NCI-H82 treated with DMSO at 0.1 percent for 48 hours (cell line): ENCODE measurements at regions not wholly inside any gene's neighbourhood (a gene's known extent, or its start where the extent isn't known, plus 50 kb on each side); places are given as distances from the start of the nearest gene placed in this dataset.

Experiments used
- DNase-seq: peaks from one replicate; lab custom pipeline; 2025; ENCODE audit not compliant: unreplicated experiment; lab: John Stamatoyannopoulos, UW

DNA sequence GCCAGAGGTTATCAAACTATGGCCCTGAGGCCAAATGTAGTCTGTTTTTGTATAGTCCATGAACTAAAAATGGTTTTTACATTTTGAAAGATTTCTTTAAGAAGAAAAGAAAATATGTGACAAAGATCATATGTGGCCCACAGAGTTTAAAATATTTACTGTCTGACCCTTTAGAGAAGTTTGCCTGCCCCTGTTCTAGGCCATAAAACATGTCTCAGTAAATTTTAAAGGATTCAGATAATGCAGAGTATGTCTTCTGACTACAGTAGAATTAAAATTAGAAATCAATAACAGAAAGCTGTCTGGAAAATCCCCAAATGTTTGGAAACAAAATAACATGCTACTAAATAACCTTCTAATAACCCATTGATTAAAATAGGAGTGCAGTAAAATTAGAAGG lies 86.3 kb downstream of the KCNRG start:
- DNase-seq: no peak

DNA sequence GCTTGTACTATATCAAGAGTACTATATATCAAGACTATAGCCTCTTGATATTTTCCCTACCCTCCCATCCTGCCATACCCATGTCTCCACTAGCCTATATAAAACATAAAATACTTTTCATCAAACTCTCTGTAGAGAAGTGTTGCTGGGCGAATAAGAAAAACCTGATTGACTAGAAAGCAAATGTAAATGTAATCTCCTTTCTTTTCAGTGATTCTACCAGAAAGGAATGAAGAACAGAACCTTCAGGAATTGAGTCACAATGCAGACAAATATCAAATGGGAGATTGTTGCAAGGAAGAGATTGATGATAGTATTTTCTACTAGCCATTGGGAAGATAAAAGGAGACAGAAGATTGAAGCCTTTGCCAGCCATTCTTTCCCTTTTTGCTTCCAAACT lies 89.2 kb downstream of the KCNRG start:
- no peak for DNase-seq

DNA sequence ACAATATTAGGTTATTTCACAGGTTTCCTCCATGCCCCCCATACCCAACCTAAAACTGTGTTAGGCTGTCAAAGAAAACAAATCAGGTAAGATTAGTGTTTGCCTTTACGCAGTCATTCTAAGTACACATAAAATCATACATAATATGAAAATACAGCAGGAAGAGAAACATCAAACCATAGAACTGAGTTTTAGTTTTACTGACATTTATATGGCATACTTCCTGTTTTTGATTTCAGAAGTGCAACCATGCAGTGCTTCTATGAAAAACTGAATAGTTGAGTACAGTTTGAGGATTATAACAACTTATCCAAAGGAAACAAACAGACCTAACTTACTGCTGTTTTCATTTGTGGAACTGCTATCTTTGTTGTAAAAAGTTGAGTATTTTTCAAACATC lies 91.3 kb downstream of the KCNRG start:
- DNase-seq: no peak

DNA sequence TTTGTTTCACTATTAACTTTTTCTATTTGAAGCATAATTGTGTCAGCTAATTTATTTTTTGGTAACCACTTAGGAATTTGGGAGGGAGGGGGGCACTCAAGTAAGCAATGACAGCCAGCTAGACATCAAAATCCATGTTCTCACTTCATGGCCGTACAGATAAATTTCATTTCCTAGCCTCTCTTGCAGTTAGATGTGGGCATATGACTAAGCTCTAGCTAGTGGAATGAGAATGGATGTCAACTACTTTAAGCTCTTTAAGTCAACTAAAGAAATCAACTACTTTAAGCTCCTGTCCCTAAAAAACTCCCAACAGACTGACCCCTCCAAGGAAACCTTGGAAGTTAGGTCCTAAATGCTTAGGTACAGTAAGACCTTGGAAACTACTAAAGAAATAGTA lies 92.0 kb downstream of the KCNRG start:
- no peak for DNase-seq

DNA sequence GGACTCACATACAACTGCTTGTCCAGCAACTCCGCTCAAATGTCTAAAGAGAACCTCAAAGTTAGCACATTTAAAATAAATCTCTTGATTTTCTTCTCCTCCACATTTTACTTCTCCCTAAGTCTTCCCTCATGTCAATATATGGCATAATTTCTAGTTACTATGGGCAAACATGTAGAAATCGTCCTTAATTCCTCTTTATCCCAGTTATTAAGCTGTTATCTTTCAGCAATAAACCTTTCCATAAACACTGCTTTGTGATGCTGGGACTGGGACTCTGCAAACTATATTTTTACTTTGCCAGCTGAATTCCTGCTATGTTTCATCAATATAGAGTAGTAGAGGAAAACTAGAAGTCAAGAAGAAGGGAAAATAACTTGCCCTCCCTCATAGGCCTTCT lies 99.7 kb downstream of the KCNRG start:
- no peak for DNase-seq

DNA sequence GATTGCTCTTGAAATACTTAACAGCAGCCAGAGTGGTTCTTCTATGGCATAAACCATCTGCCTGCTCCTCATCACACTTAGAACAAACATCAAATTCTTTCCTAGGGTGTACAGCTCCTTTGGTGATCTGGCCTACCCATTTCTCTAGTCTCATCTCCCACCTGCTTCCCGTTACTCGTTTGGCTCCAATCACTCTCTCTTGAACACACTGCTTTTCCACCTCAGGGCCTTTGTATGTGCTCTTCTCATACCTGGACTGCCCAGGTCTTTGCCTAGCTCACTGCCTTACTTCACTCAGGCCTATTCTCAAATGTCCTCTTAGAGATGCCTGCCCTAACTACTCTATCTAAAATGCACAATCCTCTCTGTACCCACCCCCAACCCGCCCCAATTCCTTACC lies 100.5 kb downstream of the KCNRG start:
- no peak for DNase-seq

DNA sequence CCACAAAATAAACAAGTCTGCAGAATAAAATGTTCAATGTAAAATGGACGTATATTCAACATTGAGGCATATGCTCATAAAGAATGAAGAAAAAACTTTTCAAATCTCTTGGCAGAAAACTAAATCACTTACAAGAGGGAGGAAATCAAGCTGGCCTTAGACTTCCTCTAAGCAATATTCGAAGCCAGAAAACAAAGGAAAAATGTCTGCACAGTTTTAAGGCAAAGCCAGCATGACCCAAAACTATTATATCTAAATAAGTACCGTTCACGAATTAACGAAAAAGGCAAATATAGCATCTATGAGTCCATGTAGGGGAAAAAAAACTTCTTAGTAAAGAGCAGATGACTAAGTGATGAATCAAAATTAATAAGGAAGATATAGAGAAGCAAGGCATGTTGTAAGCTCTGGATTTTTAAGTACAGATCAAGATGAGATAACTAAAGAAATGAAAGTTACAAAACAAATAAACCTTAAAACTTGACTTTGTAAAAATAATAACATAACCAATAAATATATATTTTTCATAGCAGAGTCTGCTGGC lies 101.3 kb downstream of the KCNRG start:
- DNase-seq: no peak

DNA sequence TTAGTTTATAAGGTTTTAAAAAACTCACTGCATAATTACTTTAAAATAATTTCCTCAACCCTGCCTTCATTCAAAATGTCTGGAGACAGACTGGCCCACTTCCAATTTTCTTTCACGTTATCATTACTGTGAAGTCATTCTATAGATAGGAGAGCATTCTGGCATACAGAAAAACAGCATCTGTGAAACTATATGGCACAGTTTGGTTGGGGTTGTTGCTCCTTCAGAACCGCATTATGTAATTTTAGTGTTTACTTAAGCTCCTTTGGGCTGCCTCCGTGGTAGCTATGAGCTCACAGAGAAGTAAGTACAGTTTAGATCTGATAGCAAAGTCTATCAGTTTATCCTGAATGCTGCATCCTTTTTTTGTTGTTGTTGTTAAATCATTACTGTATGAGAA lies 104.3 kb downstream of the KCNRG start:
- no peak for DNase-seq

DNA sequence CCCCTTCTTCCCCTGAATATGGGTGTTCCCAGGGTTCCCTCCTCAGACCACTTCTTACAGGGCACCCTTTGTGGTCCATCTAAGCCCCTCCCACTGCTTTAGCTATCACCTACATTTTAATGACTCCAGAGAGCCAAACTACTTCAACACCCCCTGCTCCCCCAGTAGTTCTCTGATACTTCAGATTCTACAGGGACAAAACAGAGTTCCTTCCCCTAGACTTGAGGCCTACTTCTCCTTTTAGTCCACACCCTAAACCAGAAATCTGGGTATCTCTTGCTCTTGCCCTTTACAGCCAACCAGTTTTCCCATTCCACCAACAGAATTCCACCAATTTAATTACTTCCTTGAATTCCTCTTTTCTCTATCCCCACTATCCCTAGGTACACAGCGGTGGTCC lies 107.2 kb downstream of the KCNRG start:
- DNase-seq: no peak

DNA sequence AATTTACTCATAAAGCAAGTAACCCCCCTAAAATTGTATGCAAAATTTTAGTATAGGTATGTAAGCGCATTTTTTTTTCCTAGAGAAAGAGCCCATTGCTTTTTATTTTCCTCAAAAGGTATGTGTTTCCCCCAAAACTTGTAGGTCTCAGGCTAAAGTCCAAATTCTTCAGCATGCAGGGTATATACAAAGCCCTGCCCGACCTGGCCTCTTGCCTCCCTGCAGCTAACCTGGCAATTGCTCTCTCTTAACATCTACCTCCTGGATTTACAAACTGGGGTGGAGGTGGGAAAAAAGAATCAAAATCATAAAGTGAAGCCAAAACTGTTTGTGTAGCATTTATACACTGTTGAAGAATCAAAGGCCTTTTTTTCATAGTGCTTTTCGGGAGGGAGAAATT lies 107.8 kb downstream of the KCNRG start:
- DNase-seq: no peak

DNA sequence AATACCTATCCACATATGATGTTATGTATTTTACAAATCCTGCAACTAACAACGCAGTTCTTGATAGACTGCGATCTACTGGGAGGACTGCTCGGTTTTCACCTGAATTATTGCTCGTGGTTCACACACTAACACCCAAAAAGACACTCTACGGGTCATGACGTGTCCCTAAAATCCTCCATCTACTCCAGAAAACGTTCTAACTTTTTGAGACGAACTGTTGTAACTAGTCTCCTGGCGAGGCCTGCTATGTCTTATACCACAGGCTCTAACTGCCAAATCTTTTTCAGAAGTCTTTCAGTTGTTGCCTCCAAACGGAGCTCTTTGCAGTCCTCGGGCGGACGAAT lies 108.2 kb downstream of the KCNRG start:
- DNase-seq: no peak

DNA sequence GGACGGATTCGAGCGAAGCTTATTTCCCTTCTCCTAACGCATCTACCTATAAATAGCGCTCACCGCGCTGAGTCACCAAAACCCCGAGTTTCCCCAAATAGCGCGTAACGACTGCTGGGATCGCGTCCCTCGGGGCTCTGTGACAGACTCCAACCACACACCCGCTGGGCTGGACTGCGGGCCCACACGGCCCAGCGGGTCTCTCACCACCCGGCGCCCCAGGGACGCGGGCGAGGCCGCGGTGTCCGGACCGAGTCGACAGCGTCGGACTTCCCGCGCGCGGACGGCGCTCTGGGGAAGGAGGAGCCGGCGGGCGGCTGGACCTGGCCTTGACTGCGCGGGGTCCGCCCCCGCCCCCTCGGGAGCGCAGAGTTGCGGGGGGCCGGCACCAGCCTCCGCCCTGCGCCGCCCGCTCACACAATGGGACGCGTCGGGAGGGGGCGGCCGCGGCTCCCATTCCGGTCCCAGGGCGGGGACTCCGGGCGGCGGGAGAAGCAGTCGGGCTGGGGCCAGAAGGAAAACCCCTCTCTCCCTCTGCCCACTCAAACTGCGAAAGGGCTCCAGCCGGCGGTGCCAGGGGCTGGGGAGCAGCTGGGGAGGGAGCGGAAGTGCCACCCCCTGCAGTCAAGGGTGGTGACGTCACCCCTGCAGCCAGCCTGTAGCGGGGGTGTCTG lies 108.8 kb downstream of the KCNRG start:
- DNase-seq: no peak

DNA sequence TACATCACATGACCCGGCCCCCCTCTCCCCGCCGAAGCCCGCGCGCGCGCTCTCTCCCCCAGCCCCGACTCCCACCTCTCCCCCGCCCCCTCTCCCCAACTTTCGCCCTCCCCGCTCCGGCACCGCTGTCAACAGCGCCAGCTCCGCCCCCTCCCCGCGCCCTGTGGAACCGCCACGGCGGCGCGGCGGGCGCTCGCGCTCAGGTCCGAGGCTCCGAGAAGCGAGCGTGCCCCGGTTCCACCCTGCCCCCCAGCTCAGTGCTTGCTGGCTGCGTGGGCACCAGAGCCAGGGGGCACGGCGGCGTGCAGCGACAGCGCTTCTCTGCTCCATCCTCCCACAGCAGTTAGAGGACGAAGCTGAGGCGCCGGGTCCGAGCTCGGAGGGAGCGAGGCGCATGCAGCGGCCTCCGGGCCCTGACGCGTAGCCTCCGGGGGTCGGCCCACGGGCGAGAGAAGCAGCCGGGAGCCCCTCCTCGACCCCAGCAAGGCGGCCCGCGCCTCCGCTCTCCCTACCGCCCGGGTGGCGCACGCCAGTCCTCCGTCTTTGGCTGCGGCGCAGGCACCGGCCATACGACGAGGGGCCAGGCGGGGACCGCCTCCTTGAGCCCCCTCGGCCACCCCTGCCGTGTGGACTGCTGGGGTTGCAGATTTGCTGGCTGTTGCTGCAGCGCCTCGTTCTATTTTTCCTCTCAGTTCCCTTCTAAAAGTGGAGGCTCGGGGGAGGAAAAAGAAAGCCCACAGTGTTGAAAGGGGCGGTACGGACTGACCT lies 109.5 kb downstream of the KCNRG start:
- peak; percentile 94 for DNase-seq

DNA sequence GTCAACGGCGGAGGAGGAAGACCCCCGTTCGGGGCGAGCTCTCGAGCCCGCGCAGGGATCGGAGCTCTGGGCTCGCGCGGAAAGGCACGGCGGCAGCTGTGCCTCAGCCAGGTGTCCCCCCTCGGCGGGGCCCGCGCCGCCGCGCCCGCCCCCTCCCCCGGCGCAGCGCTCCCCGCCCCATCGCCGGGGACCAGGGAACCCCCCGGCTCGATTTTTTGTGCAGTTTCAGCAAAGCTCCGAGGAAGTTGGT lies 110.0 kb downstream of the KCNRG start:
- peak; percentile 65 for DNase-seq

DNA sequence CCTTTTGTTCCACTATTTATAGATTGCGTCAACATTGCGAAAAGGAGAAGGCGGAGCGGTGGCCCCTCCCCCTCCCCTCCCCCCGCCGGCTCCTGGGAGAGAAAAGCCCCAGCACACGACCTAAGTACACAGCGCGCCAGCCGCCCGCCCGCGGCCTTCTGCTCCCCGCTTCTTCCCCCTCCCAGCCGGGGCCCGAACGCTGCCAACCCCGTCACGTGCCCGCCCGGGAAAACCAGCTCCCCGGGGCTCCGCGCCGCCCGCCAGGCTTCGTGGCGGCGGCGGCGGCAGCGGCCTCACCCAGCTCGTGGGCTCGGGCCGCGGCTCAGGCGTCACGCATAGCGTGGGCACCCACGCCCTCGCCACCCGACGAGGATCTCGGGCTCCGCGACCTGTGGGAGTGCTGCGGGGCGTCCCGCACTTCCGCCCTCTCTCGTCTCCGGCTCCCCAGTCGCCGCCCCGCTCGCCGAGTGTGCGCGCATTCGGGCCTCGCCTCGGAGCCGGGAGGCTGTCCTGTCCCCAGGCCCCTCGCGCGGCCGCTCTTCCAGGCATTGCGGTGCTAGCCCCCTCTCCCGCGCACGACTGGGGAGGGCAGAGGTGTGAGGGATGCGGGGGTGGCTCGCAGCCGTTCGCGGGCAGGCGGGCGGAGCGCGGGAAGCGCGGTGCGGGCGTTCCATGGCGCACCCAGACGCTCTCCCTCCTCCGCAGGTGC lies 110.5 kb downstream of the KCNRG start:
- peak; percentile 81 for DNase-seq

DNA sequence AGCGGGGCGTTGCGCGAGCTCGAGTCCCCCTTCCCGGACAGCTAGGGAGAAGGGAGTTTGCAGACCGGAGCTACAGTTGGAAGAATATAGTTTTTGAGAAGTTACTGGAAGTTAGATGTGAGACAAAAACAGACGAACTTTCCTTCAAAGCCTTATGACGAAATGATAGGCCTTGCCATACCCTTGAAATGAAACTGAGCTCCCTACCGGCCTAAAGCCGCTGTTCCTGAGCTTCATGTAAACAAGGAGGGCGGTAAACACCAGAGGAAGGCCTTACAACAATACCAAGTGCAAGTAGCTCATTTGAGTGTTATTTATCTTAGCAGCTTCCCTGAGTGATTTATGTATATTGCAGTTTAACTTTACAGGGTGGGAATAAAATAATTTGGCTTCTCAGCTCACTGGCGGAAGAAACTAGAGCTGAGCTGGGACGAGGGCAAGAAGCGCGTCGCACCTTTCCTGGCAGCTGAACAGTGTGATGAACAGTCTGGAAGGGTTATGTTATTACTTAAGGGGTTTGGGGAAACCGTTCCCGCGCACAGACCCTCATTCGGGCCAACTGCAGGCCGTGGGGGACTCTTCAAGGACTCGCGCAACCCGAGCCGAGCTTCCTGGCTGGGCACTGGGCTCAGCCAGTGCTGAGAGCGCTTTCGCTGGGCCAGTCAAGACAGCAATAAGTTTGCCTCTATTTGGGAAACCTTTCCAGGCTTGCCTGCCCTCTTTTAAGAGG lies 111.2 kb downstream of the KCNRG start:
- DNase-seq: peak; percentile 23

DNA sequence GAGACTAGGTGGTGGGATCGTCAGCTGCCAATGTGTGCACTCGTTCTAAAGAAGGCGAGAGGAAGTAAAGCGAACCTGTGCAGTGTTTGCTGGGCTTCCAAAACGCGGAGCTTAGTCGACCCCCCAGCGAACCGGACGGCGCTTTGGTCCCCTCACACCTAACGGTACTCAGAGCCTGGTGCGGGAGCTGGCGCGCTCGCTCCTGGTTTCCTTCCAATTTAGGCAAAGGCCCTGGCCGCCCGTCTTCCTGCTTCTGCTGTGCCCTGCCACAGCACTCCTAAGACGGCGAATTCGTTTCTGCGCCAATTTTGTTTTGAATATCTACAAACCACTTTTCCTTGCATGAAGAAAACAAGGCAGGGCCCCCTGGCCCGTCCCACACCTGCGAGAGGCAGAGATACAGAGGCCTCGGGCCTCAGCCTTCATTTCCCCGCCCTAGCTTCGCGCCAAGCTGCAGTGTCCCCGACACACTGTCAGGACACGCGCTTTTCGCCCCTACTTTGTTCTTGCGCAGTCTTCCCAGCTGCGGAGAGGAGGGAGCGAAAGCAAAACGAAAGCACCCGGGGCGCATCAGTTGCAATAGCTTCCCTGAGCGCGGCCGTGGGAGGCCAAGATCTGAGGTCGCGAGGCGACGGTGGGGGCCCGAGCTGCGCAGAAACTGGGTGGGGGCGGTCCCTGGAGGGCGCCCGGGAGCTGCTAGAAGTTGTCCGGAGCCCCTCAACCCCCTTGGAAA lies 111.9 kb downstream of the KCNRG start:
- DNase-seq: no peak

DNA sequence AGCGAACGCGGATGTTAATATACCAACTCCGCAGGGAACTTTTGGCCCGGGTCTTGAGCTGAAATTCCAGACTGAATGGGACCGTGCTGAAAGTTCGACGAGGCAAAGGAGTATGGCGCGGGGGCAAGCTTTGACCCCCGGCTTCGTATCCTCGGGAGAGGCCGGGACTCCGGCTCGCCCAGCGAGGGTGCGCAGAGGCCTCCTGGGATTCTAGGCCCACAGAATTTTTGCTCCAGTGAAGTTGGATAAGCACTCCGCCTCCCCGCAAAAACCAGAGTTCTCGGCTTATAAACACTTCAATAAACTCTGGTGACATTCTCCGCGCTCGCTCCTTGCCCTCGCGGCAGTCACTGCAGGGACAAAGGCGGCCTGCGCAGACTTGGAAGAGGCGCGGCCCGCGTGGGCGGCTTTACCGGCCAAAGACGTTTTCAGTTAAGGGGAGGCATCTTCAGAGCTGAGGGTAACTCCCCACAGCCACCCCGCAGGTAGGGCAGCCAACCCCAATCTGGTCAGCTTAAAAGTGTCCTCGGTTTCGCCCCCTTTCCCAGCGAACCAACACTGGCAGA lies 112.6 kb downstream of the KCNRG start:
- DNase-seq: no peak

DNA sequence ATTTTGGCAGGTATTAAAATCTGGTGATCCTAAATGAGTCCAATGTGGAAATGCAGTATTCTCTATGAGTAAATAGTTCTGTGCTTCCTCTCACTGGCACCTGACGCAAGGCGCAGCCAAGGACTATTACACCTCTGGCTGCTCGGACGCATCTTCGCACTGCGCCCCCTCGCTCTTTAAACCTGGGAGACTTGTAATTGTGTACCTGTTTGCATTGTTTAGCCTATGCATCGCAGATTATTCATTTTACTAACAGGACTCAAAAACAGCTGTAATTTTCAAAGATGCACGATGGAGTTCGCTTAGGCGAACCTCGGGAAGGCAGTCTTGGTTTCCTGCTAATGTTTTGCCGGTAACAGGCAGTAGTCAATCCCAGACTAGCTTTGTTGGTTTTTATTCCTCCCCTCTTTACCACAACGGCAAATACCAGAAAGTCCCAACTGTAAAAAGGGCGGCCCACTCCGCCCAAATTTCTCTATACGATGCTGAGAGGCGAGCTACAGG lies 113.2 kb downstream of the KCNRG start:
- DNase-seq: no peak

DNA sequence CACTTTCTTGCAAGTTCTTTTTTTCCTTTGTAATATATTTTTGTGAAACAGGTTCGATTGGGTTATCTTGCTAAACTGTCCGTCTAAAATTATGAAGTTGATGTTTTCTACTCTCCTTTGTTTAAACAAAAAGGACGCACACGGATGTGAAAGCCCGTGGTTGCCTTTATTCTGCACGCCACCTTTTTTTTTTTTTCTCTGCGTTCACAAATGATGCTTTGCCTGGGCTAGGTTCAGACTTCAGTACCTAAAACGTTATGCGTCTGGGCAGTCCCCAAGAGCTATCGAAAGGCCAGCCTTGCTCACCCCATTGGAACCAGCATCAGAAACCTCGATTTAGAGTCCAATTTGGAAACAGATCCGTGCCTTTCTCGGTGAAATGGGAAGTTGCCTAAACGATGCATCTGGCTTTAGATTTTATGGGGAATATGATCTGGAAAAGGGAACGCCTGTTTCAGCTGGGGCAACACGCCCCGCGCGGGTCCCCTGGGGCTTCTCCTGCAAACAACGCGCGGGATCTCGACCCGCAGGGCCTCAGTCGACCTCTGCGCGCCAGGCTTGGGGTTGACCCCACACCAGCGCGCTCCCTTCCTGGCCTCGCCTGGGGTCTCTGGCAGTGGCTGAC lies 113.9 kb downstream of the KCNRG start:
- DNase-seq: no peak
